IMR-90 (cell line): ENCODE measurements at regions not wholly inside any gene's neighbourhood (a gene's known extent, or its start where the extent isn't known, plus 50 kb on each side); places are given as distances from the start of the nearest gene placed in this dataset.

ENCODE experiments used
- ATAC-seq: fragments of 200-7000 bp; cut with Tn5 transposase; 2 replicates; pipeline ENCODE4 v1.9.1; 2020; ENCODE audit warnings: low read depth, mild to moderate bottlenecking, moderate library complexity
- BruUV-seq: library from RNA; stranded (reverse); fragments of 400-500 nt; replicated peaks from 2 replicates; lab custom pipeline; 2021; lab: Mats Ljungman, UMichigan
- CTCF ChIA-PET: fragments of 300-600 bp; formaldehyde crosslinking; extraction: SDS; loops from one replicate; lab custom pipeline; 2021; ENCODE audit warnings: antibody characterized with exemption; lab: Yijun Ruan, JAX
- POLR2A ChIA-PET: fragments of 300-600 bp; sonication (Branson Sonifier 250); formaldehyde crosslinking; loops from one replicate; lab custom pipeline; 2022; ENCODE audit warnings: antibody characterized with exemption; ENCODE audit not compliant: unreplicated experiment; lab: Charles Lee
- DNase-seq: peaks from one replicate; pipeline ENCODE4 v3.0.0; 2013
- H2AFZ ChIP-seq: replicated peaks from 2 replicates; pipeline ENCODE3; 2013; ENCODE audit warnings: low read length, mild to moderate bottlenecking; ENCODE audit not compliant: poor library complexity
- H2AK5ac ChIP-seq: 2 replicates; pipeline ENCODE4 v1.6.1; 2013; ENCODE audit warnings: low read depth, low read length, inconsistent platforms
- H2AK9ac ChIP-seq: replicated peaks from 2 replicates; pipeline ENCODE3; 2013; ENCODE audit warnings: mild to moderate bottlenecking, low read depth, low read length, moderate library complexity; ENCODE audit not compliant: poor library complexity
- H2BK120ac ChIP-seq: 2 replicates; pipeline ENCODE4 v1.6.1; 2013; ENCODE audit warnings: low read depth, low read length, inconsistent platforms
- H2BK15ac ChIP-seq: 3 replicates; pipeline ENCODE4 v1.6.1; 2013; ENCODE audit warnings: low read depth, low read length, inconsistent platforms
- H2BK20ac ChIP-seq: 2 replicates; pipeline ENCODE4 v1.6.1; 2013; ENCODE audit warnings: low read depth, mild to moderate bottlenecking, inconsistent platforms, low read length, moderate library complexity
- H2BK5ac ChIP-seq: 2 replicates; pipeline ENCODE4 v1.6.1; 2013; ENCODE audit warnings: mild to moderate bottlenecking, low read depth, low read length, inconsistent platforms; ENCODE audit not compliant: poor library complexity, severe bottlenecking
- H3K14ac ChIP-seq: replicated peaks from 2 replicates; pipeline ENCODE4 v1.6.1; 2013; ENCODE audit warnings: low read depth, low read length, inconsistent platforms
- H3K18ac ChIP-seq: 2 replicates; pipeline ENCODE4 v1.6.1; 2013; ENCODE audit warnings: low read depth, low read length, control low read depth
- H3K23ac ChIP-seq: 2 replicates; pipeline ENCODE4 v1.6.1; 2013; ENCODE audit warnings: low read depth, low read length, inconsistent platforms
- H3K27ac ChIP-seq: 2 replicates; pipeline ENCODE4 v1.5.1; 2013; ENCODE audit warnings: mild to moderate bottlenecking, control low read depth, low read length; ENCODE audit not compliant: insufficient read depth
- H3K27me3 ChIP-seq: 2 replicates; pipeline ENCODE4 v1.6.1; 2013; ENCODE audit warnings: low read length; ENCODE audit not compliant: control insufficient read depth, insufficient read depth
- H3K36me3 ChIP-seq: 2 replicates; pipeline ENCODE4 v1.6.1; 2013; ENCODE audit warnings: low read length, mixed read lengths; ENCODE audit not compliant: control insufficient read depth, insufficient read depth
- H3K4ac ChIP-seq: 2 replicates; pipeline ENCODE4 v1.6.1; 2013; ENCODE audit warnings: low read depth, low read length, inconsistent platforms
- H3K4me1 ChIP-seq: 2 replicates; pipeline ENCODE4 v1.6.1; 2013; ENCODE audit warnings: low read length, mixed read lengths; ENCODE audit not compliant: control insufficient read depth, insufficient read depth
- H3K4me2 ChIP-seq: 2 replicates; pipeline ENCODE4 v1.6.1; 2013; ENCODE audit warnings: low read depth, mild to moderate bottlenecking, control low read depth, low read length, moderate library complexity
- H3K4me3 ChIP-seq: 2 replicates; pipeline ENCODE4 v1.5.1; 2013; ENCODE audit warnings: low read depth, mild to moderate bottlenecking, control low read depth, low read length, moderate library complexity; ENCODE audit not compliant: insufficient read depth
- H3K56ac ChIP-seq: 2 replicates; pipeline ENCODE4 v1.6.1; 2013; ENCODE audit warnings: low read length, inconsistent platforms; ENCODE audit not compliant: insufficient read depth; ENCODE audit errors: extremely low read depth
- H3K79me1 ChIP-seq, 2 experiments: 2 replicates each; pipeline ENCODE4 v1.6.1; 2013; ENCODE audit warnings: low read length in 2 of 2, inconsistent platforms in 1 of 2, low read depth in 1 of 2
- H3K9ac ChIP-seq: 2 replicates; pipeline ENCODE4 v1.6.1; 2013; ENCODE audit warnings: low read depth, low read length, control low read depth
- H3K9me1 ChIP-seq: 2 replicates; pipeline ENCODE4 v1.6.1; 2013; ENCODE audit warnings: low read length, inconsistent platforms; ENCODE audit not compliant: insufficient read depth
- H3K9me3 ChIP-seq: 2 replicates; pipeline ENCODE4 v1.6.1; 2013; ENCODE audit warnings: low read length; ENCODE audit not compliant: control insufficient read depth, insufficient read depth
- H4K20me1 ChIP-seq: 2 replicates; pipeline ENCODE4 v1.6.1; 2013; ENCODE audit warnings: low read length, inconsistent platforms; ENCODE audit not compliant: insufficient read depth
- H4K5ac ChIP-seq: 2 replicates; pipeline ENCODE4 v1.6.1; 2013; ENCODE audit warnings: mild to moderate bottlenecking, low read depth, low read length, control low read depth
- H4K8ac ChIP-seq, 2 experiments: 2 replicates each; pipeline ENCODE4 v1.6.1; 2013; ENCODE audit warnings: low read depth in 2 of 2, low read length in 2 of 2, control low read depth in 1 of 2, inconsistent platforms in 1 of 2
- H4K91ac ChIP-seq: 2 replicates; pipeline ENCODE4 v1.6.1; 2013; ENCODE audit warnings: low read depth, low read length, inconsistent platforms; ENCODE audit not compliant: insufficient read depth
- BHLHE40 ChIP-seq: fragments of 150-350 bp; IDR thresholded peaks from 2 replicates; pipeline ENCODE4 v1.6.1; 2016; ENCODE audit warnings: mild to moderate bottlenecking, low read depth, low read length
- CEBPB ChIP-seq: IDR thresholded peaks from 2 replicates; pipeline ENCODE4 v1.6.1; 2012; ENCODE audit warnings: low read depth, low read length, improper control_type of control experiment
- CHD1 ChIP-seq: IDR thresholded peaks from 2 replicates; pipeline ENCODE4 v1.6.1; 2012; ENCODE audit warnings: low read depth, low read length, improper control_type of control experiment
- FOS ChIP-seq: fragments of 150-350 bp; IDR thresholded peaks from 2 replicates; pipeline ENCODE4 v1.6.1; 2016; ENCODE audit warnings: low read depth, low read length
- MXI1 ChIP-seq: IDR thresholded peaks from 2 replicates; pipeline ENCODE4 v1.6.1; 2012; ENCODE audit warnings: low read depth, mild to moderate bottlenecking, low read length, moderate library complexity, borderline replicate concordance
- NFE2L2 ChIP-seq: fragments of 150-350 bp; IDR thresholded peaks from 2 replicates; pipeline ENCODE4 v1.6.1; 2016; ENCODE audit warnings: low read depth, mild to moderate bottlenecking, low read length
- POLR2A ChIP-seq: IDR thresholded peaks from 2 replicates; pipeline ENCODE4 v1.6.1; 2012; ENCODE audit warnings: mild to moderate bottlenecking, low read depth, low read length
- RAD21 ChIP-seq: IDR thresholded peaks from 2 replicates; pipeline ENCODE4 v1.6.1; 2012; ENCODE audit warnings: low read length, improper control_type of control experiment
- RCOR1 ChIP-seq: IDR thresholded peaks from 2 replicates; pipeline ENCODE4 v1.6.1; 2012; ENCODE audit warnings: mild to moderate bottlenecking, low read length, improper control_type of control experiment; ENCODE audit not compliant: insufficient replicate concordance
- SMC3 ChIP-seq: fragments of 150-350 bp; IDR thresholded peaks from 2 replicates; pipeline ENCODE4 v1.6.1; 2016; ENCODE audit warnings: low read depth, mild to moderate bottlenecking, antibody characterized with exemption, low read length, moderate library complexity
- USF2 ChIP-seq: fragments of 150-350 bp; IDR thresholded peaks from 2 replicates; pipeline ENCODE4 v1.6.1; 2017; ENCODE audit warnings: mild to moderate bottlenecking, antibody characterized with exemption, low read length, low read depth
- WGBS, 2 experiments: methylation state at CpG; one replicate each; pipeline versions ENCODE4 v1.1.5 to v1.1.7; 2013; ENCODE audit warnings: missing lambda C conversion rate in 2 of 2; ENCODE audit not compliant: insufficient read length in 1 of 2; ENCODE audit errors: extremely low coverage in 2 of 2; 5-methylcytosine and 5-hydroxymethylcytosine counted together
- dilution Hi-C: fragments of 300-500 bp; cut with HindIII; formaldehyde crosslinking; loops from one replicate; pipeline ENCODE4 v1.14.3; 2018; ENCODE audit warnings: low sequenced_read_pairs; ENCODE audit not compliant: unreplicated experiment
- in situ Hi-C: fragments of 300-500 bp; cut with MboI; formaldehyde crosslinking; loops from 3 replicates; pipeline ENCODE4 v1.14.3; 2019; ENCODE audit warnings: low sequenced_read_pairs, inconsistent platforms, mixed read lengths
- intact Hi-C: fragments of 100-400 bp; cut with micrococcal nuclease; formaldehyde crosslinking; loops from 2 replicates; pipeline ENCODE4 v1.10.0; 2022

- Histone ChIP-seq H3K4ac (no peak overlapping the region), H4K8ac (no peak overlapping the region), H3K14ac (no peak overlapping the region), H2AFZ (no peak overlapping the region), H2AK9ac (no peak overlapping the region), H3K79me1 (no peaks in the 10 kb centered on the region), H2AK5ac (no peak overlapping the region), H4K91ac (no peak overlapping the region), H3K36me3 (no peaks in the 10 kb centered on the region), H2BK120ac (no peak overlapping the region), H3K4me3 (no peak overlapping the region), H2BK5ac (no peak overlapping the region), H3K4me1 (no peaks in the 10 kb centered on the region), H3K9me1 (no peaks in the 10 kb centered on the region), H3K9ac (no peak overlapping the region), H3K27me3 (no peaks in the 10 kb centered on the region), H3K9me3 (no peaks in the 10 kb centered on the region), H4K20me1 (no peaks in the 10 kb centered on the region), H3K56ac (no peak overlapping the region), H3K23ac (no peak overlapping the region), H3K27ac (no peak overlapping the region), H4K5ac (no peak overlapping the region), H2BK20ac (no peak overlapping the region), H2BK15ac (no peak overlapping the region), H3K4me2 (no peak overlapping the region), H3K18ac (no peak overlapping the region)
- ATAC-seq (no peak), DNase-seq (no peak)
- no CpG with 5 or more reads among the region's 2 CpGs for WGBS, 2 experiments
- BruUV-seq: no TSS peak
- intact Hi-C loops (no loop called here), in situ Hi-C loops (no loop called here), dilution Hi-C loops (no loop called here)
- no peak for TF ChIP-seq USF2
- TF ChIP-seq CHD1: no peak
- no peak for TF ChIP-seq NFE2L2
- no peak for TF ChIP-seq BHLHE40
- TF ChIP-seq POLR2A: no peak
- no peak for TF ChIP-seq CEBPB
- TF ChIP-seq MXI1: no peak
- no peak for TF ChIP-seq SMC3
- TF ChIP-seq FOS: no peak
- TF ChIP-seq RCOR1: no peak
- TF ChIP-seq RAD21: no peak
- POLR2A ChIA-PET: no interaction called here
- CTCF ChIA-PET: no interaction called here
These were observed 53.3 kb upstream of the SLC7A1 start for GRCh38 chr13:29648760-29649159.
